Left kidney (tissue), 1 donor: ENCODE measurements at regions not wholly inside any gene's neighbourhood (a gene's known extent, or its start where the extent isn't known, plus 50 kb on each side); places are given as distances from the start of the nearest gene placed in this dataset.

Source experiments
- DNase-seq: peaks from one replicate; pipeline ENCODE4 v3.0.0-alpha.2; 2013

- DNase-seq, result no peak
Observed at GRCh38 chr10:32169556-32169955, 113.3 kb upstream of the KIF5B start.

GRCh38 chr10:32167450-32167849 is 111.2 kb upstream of the KIF5B start:
- no peak for DNase-seq

DNA sequence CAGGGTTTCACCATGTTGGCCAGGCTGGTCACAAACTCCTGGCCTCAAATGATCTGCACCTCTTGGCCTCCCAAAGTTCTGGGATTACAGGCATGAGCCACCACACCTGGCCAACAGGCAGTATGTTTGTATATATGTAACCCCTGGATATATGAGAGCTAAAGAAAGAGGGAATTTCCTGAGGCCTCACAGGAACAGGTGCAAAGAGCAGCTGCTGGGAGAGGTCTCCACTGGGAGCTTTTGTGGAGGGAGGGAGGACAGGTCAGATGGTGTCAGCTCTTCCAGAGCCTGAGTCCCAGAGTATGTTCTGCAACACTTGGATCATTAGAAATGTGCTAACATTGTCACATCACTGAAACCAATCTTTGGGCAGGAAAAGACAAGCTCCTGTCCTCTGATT is 110.1 kb upstream of the KIF5B start:
- DNase-seq, result no peak

DNA sequence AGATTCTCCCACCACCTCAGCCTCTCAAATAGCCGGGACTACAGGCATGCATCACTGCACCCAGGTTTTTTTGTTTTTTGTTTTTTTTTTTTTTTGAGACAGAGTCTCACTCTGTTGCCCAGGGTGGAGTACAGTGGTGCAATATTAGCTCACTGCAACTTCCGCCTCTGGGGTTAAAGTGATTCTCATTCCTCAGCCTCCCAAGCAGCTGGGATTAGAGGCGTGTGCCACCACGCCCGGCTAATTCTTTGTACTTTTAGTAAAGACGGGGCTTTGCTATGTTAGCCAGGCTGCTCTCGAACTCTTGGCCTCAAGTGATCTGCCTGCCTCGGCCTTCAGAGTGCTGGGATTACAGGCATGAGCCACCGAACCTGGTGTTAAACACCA is 107.5 kb upstream of the KIF5B start:
- no peak for DNase-seq

DNA sequence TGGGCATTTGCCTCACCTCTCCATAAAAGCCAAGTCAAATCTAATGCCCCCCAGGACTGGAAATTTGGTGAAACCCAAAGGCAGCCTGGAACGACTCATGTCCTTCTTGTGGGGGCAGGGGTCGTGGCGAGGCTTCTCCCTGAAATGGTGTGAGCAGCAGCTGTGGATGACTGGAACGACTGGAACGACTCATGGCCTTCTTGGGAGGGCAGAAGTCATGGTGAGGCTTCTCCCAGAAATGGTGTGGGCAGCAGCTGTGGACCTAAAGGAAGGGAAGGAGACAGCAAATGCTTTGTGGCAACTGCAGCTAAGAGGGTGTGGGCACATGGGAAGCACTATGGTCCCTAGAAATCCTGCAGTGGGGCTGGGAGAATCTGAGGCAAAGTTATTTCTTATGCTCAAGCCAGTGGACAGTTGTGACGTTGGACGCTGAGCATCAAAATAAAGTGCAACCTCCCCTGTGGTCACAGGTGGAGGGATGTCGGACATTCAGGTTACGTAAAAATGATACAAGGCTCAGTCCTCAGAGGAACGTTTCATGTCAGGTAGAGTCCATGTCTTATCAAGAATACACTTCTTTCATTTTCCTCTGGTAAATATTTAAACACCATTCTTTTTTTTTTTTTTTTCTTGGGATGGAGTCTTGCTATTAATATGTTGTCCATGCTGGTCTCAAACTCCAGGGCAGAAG is 107.0 kb upstream of the KIF5B start:
- no peak for DNase-seq

GRCh38 chr10:32161586-32161985 is 105.4 kb upstream of the KIF5B start:
- no peak for DNase-seq

GRCh38 chr10:32160864-32161263 is 104.6 kb upstream of the KIF5B start:
- DNase-seq, result no peak

- no peak for DNase-seq
Observed at GRCh38 chr10:32159264-32159663, 103.0 kb upstream of the KIF5B start.

DNA sequence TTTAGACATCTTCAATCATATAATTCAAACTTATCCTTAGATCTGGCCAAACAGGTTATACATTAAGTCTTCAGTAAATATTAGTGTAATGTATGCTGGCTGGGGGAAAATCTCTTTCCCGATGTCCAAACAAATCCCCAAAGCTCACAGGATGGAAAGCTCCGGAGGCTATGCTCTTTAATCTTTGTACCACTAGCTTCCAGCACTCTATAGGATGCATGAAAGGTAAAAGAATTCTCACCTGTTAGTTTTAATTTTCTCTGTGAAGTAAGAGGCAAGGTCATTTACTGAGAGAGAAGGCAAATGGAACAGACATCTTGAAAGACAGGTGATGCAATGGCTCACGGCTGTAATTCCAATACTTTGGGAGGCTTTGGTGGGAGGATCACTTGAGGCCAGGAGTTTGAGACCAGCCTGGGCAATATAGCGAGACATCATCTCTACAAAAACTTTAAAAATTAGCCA is 99.8 kb upstream of the KIF5B start:
- no peak for DNase-seq

- DNase-seq, result no peak
Observed at GRCh38 chr10:32155075-32155516, 98.9 kb upstream of the KIF5B start.

GRCh38 chr10:32153931-32154330 is 97.7 kb upstream of the KIF5B start:
- DNase-seq, result no peak

DNA sequence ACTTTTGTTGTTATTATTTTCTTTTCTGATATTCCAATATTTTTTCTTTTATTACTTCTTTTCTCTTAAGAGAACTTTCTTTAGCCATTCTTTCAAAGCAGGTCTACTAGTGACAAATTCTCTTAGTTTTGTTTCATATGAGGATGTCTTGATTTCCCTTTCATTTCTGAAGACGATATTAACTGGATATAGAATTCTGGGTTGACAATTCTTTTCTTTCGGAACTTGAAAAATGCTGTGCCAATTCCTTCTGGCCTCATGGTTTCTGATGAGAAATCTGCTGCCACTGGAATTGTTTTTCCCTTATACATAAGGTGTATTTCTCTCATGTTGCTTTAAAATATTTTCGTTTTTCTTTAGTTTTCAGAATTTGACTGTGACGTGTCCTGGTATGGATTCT is 97.0 kb upstream of the KIF5B start:
- no peak for DNase-seq

- DNase-seq, result no peak
Observed at GRCh38 chr10:32151871-32152270, 95.6 kb upstream of the KIF5B start.

DNA sequence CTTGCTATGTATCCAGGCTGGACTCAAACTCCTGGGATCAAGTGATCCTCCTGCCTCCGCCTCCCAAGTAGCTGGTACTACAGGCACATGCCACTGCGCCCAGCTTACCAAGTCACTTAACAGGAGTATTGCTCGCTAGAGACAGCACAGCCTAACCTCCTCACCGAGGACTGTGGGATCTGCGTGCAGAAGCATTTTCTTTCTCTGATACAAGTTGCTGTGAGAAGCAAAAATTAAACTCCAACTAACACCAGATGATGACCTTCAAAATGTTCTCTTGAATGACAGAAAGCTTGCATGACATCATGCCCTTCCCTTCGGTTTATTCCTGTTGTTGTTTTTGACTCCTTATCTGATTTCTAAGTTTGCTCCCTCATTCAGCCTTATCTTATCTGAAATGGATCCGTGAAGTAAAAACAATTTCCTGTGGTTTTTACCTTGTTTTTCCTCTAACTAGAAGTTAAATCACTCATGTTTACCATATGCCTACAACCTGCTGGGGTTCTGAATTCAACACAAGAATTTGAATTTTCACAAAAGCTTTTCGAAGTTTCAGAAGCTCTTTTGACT is 94.4 kb upstream of the KIF5B start:
- DNase-seq, result no peak

DNA sequence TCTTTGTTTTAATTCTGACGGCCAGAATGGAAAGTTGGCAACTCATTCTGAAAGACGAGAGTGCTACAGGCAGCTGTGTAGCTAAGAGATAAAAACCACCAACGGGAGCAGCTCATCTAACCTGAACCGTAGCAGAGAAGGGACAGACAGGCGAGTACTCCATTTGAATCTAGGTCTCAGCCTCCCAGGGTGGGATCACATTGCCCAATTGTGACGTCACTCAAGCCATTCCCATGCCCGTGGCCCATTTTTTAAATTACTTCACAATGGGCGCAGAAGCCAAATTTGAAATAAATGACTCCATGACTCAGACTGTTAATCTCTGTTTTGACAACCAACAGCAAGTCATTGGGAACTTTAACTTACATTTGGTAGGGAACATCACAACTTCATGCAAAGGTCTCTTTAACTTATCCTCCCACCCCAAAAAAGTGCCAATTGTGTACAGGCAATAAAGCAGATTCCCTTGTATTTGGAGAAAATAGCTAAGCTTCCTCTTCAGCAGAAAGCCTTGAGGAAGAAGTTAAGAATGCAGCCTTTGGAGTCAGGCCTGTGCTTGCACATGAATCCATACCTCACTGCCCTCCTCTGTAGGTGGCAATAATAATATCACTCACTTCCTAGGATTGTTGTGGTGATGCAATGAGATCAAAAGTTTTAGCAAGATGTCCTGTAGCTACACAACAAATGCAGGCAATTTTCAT is 93.2 kb upstream of the KIF5B start:
- no peak for DNase-seq

DNA sequence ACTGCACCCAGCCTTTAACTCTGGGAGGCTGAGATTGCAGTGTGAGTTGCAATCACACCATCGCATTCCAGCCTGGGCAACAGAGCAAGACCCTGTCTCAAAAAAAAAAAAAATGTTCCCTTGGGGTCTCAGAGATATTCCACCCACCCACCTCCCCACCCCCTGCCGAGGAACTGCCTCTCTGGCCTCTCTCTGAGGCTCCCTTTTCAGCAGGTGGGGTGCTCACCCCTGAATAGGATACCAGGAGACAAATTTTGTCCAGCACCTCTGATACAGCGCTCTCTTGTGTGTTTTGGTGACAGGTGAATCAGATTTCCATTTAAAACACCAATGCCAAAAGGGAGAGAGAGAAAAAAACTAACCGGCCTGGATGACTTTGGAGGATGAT is 92.6 kb upstream of the KIF5B start:
- no peak for DNase-seq

DNA sequence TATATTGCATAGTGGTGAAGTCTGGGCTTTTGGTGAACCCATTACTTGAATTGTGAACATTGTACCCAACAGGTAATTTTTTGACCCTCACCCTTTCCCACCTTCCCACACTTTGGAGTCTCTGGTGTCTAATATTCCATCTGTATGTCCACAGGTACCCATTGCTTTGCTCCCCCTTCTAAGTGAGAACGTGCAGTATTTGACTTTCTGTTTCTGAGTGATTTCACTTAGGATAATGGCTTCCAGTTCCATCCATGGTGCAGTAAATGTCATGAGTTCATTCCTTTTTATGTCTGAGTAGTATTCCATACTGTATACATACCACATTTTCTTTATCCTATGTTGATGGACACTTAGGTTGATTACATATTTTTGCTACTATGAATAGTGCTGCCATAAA is 91.5 kb upstream of the KIF5B start:
- no peak for DNase-seq

DNA sequence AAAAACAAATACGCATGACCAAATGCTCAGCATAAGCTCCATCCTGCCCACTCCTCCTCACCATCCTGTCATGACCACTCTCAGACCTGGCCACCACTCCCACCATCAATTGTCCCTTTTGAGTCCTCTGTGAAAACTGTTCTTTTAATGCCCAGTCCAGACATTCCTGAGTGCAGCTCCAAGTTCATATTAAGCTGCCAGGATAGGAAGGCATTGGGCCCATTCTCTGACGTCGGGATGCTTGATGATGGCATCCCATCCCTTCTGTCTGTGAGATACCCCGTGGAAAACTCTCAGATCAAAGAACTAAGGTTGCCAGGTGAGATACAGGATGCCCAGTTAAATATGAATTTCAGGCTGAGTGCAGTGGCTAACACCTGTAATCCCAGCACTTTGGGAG is 89.9 kb upstream of the KIF5B start:
- DNase-seq, result no peak

DNA sequence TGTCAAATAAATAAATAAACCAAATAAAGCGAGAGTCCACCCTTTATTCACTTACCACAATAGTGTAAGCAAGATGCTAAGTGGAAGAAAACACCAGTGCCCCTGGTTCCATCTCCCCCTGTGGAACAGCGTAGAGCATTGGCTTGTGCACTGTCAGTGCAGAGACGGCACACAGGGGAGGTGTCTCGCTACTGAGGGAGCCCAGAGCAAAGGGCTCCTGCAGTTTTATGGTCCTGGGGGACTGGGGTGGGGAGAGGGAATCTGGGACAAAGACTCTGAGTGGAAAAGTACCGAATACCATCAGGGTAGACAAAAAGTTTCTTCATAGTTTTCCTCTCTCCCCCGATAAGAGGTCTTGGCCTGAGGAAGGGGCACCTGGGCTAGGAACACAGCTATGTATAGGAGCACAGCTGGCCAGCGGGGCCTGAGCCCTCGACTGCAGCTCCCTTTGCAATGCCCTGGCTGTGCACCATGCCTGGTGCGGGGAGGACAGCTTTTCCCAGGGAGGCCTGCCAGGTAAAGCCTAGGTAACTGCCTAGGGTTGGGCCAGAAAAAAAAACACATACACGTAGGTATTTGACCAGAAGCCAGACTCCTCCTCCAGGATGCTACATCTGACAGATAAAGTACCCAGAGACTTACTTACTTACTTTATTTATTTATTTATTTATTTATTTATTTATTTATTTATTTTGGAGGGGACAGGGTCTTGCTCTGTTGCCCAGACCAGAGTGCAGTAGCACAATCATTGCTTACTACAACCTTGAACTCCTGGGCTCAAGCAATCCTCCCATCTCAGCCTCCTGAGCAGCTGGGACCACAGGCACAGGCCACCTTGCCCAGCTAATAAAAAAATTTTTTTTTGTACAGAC is 88.8 kb upstream of the KIF5B start:
- DNase-seq, result no peak

- DNase-seq, result no peak
Observed at GRCh38 chr10:32143302-32143847, 87.2 kb upstream of the KIF5B start.

DNA sequence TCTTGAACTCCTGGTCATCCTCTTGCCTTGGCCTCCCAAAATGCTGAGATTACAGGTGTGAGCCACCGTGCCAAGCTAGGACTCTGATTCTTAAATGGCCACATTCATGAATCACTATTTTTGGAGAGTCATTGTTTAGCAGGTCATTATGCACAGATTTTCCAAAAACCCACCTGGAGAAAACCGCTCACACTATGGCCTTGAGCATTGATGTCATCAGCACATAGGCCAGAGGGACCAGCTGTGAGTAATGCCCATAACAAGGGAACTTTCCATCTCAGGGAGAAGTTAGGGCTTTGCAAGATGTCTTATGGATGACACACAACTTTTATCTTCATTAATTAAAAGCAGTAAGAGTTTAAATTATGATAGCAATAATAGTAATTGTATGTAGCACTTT is 86.4 kb upstream of the KIF5B start:
- no peak for DNase-seq
